K562 (cell line): ENCODE measurements at regions not wholly inside any gene's neighbourhood (a gene's known extent, or its start where the extent isn't known, plus 50 kb on each side); places are given as distances from the start of the nearest gene placed in this dataset.

Experiments used
- ATAC-seq: fragments of 200-7000 bp; cut with Tn5 transposase; 3 replicates; pipeline ENCODE4 v1.9.1; 2020; ENCODE audit warnings: moderate library complexity
- BruUV-seq: library from RNA; stranded (reverse); fragments of 400-500 nt; replicated peaks from 2 replicates; lab custom pipeline; 2021; lab: Mats Ljungman, UMichigan
- CTCF ChIA-PET: fragments of 300-600 bp; formaldehyde crosslinking; extraction: SDS; loops from one replicate; lab custom pipeline; 2021; ENCODE audit warnings: low intra/inter-chr PET ratio; lab: Yijun Ruan, JAX
- POLR2A ChIA-PET: fragments of 300-600, 350-650 bp; sonication (Branson Sonifier 250); formaldehyde crosslinking; extraction: SDS; loops from one replicate; lab custom pipeline; 2021; ENCODE audit warnings: antibody characterized with exemption, inconsistent platforms; lab: Yijun Ruan, JAX
- DNase-seq, 4 experiments: peaks; one replicate each; pipeline versions ENCODE4 v3.0.0 to v3.0.0-alpha.2; 2011 to 2018; ENCODE audit warnings: low spot score in 3 of 4, mixed read lengths in 3 of 4; ENCODE audit errors: extremely low read depth in 1 of 4
- FAIRE-seq: peaks from 2 replicates; lab custom pipeline; 2011; peaks lifted over from hg19 to GRCh38; lab: Jason Lieb, UNC
- H2AFZ ChIP-seq: 2 replicates; pipeline ENCODE4 v1.6.0; 2011; ENCODE audit warnings: low read depth, low read length, control low read depth, inconsistent platforms
- H3K27ac ChIP-seq: fragments of 200-600 bp; 3 replicates; pipeline ENCODE4 v1.8.0; 2011; ENCODE audit warnings: low read depth, mild to moderate bottlenecking, control low read depth, inconsistent platforms, low read length, moderate library complexity, mixed read lengths; ENCODE audit errors: extremely low read depth
- H3K27me3 ChIP-seq, 2 experiments: fragments of 300-600 bp in 1 of 2; 2 replicates in 1 of 2; 3 replicates in 1 of 2; pipeline versions ENCODE4 v1.6.0 to v1.8.0; 2011; ENCODE audit warnings: inconsistent platforms in 2 of 2, low read length in 2 of 2, mild to moderate bottlenecking in 1 of 2, mixed read lengths in 1 of 2, moderate library complexity in 1 of 2; ENCODE audit not compliant: control insufficient read depth in 2 of 2, insufficient read depth in 2 of 2
- H3K36me3 ChIP-seq: fragments of 300-600 bp; 3 replicates; pipeline ENCODE4 v1.8.0; 2011; ENCODE audit warnings: mild to moderate bottlenecking, low read length, inconsistent platforms; ENCODE audit not compliant: control insufficient read depth, insufficient read depth
- H3K4me1 ChIP-seq, 2 experiments: fragments of 200-600 bp in 1 of 2; replicated peaks in 1 of 2; 2 replicates in 1 of 2; 3 replicates in 1 of 2; pipeline versions ENCODE4 v1.5.1 to v1.8.0; 2011; ENCODE audit warnings: inconsistent platforms in 2 of 2, low read length in 2 of 2, mild to moderate bottlenecking in 1 of 2, mixed read lengths in 1 of 2, moderate library complexity in 1 of 2; ENCODE audit not compliant: control insufficient read depth in 2 of 2, insufficient read depth in 2 of 2
- H3K4me2 ChIP-seq: 2 replicates; pipeline ENCODE4 v1.6.1; 2011; ENCODE audit warnings: low read length, control low read depth, inconsistent platforms, mixed read lengths; ENCODE audit not compliant: insufficient read depth
- H3K4me3 ChIP-seq: fragments of 200-600 bp; sonication (generic), shearing (Covaris generic); 2 replicates; pipeline ENCODE4 v1.5.1; 2016; ENCODE audit warnings: control low read depth, inconsistent platforms
- H3K79me2 ChIP-seq: fragments of 200-600 bp; 3 replicates; pipeline ENCODE4 v1.8.0; 2011; ENCODE audit warnings: low read length, inconsistent platforms; ENCODE audit not compliant: control insufficient read depth, insufficient read depth
- H3K9ac ChIP-seq, 2 experiments: 2 replicates each; pipeline versions ENCODE4 v1.6.0 to v1.6.1; 2011; ENCODE audit warnings: low read depth in 2 of 2, low read length in 2 of 2, control low read depth in 1 of 2, inconsistent platforms in 1 of 2, mild to moderate bottlenecking in 1 of 2, mixed read lengths in 1 of 2; ENCODE audit not compliant: insufficient read depth in 1 of 2
- H3K9me1 ChIP-seq: one replicate; pipeline ENCODE4 v1.6.0; 2011; ENCODE audit warnings: inconsistent platforms, mild to moderate bottlenecking, low read length, moderate library complexity; ENCODE audit not compliant: control insufficient read depth, insufficient read depth
- H3K9me3 ChIP-seq: replicated peaks from 2 replicates; pipeline ENCODE4 v1.5.1; 2011; ENCODE audit warnings: low read depth, low read length, inconsistent platforms; ENCODE audit not compliant: control insufficient read depth, insufficient read depth
- H4K20me1 ChIP-seq: replicated peaks from 2 replicates; pipeline ENCODE4 v1.6.1; 2011; ENCODE audit warnings: low read length, inconsistent platforms, mixed read lengths; ENCODE audit not compliant: control insufficient read depth, insufficient read depth
- ELF1 ChIP-seq: fragments of 200-800 bp; sonication (Bioruptor generic); IDR thresholded peaks from 2 replicates; pipeline ENCODE4 v1.6.1; 2016; ENCODE audit warnings: missing genetic modification characterization, missing compliant biosample characterization
- GABPA ChIP-seq: fragments of 200-800 bp; sonication (Bioruptor generic); conservative IDR thresholded peaks from 2 replicates; pipeline ENCODE4 v1.6.1; 2016; ENCODE audit warnings: low read depth, missing genetic modification characterization, missing compliant biosample characterization
- NFE2 ChIP-seq: IDR thresholded peaks from 2 replicates; pipeline ENCODE4 v1.6.1; 2014; ENCODE audit warnings: antibody characterized with exemption, low read depth
- SAFB ChIP-seq: fragments of 200-400 bp; formaldehyde crosslinking; IDR thresholded peaks from 2 replicates; pipeline ENCODE4 v1.6.1; 2017; ENCODE audit warnings: low read depth, low read length, borderline replicate concordance
- SMAD2 ChIP-seq: fragments of 150-350 bp; IDR thresholded peaks from 2 replicates; pipeline ENCODE4 v1.6.1; 2014; ENCODE audit warnings: low read depth, mild to moderate bottlenecking, low read length
- SMARCC2 ChIP-seq: fragments of 450-650 bp; IDR thresholded peaks from 2 replicates; pipeline ENCODE4 v1.6.1; 2017; ENCODE audit warnings: antibody characterized with exemption, moderate library complexity, mild to moderate bottlenecking, low read depth
- TCFL5 ChIP-seq: fragments of 250-450 bp; sonication (Bioruptor Pico); conservative IDR thresholded peaks from 2 replicates; pipeline ENCODE4 v1.6.1; 2021; ENCODE audit warnings: mild to moderate bottlenecking, moderate library complexity, matching md5 sums
- TEAD1 ChIP-seq, 2 experiments: fragments of 450-650 bp in 1 of 2; sonication (generic) in 1 of 2; formaldehyde crosslinking; IDR thresholded peaks; 2 replicates each; pipeline versions ENCODE4 v1.4.0 to v1.8.0; 2020 to 2022; ENCODE audit warnings: mild to moderate bottlenecking in 2 of 2, missing genetic modification reagents in 1 of 2
- ZNF224 ChIP-seq: sonication (generic); formaldehyde crosslinking; IDR thresholded peaks from 2 replicates; pipeline ENCODE4 v1.8.0; 2022; ENCODE audit warnings: mild to moderate bottlenecking, missing genetic modification reagents
- ZNF696 ChIP-seq: fragments of 250-450 bp; sonication (Bioruptor Pico); conservative IDR thresholded peaks from 2 replicates; pipeline ENCODE4 v1.4.0; 2020; ENCODE audit warnings: mild to moderate bottlenecking, moderate library complexity
- WGBS: fragments of 100-300 bp; shearing (Covaris generic); methylation state at CpG from one replicate; pipeline ENCODE4 v1.1.6; 2016; ENCODE audit warnings: low coverage, mixed read lengths; ENCODE audit not compliant: insufficient coverage; ENCODE audit errors: missing lambda C conversion rate; 5-methylcytosine and 5-hydroxymethylcytosine counted together
- in situ Hi-C: fragments of 300-500 bp; cut with MboI; formaldehyde crosslinking; loops from 4 replicates; pipeline ENCODE4 v1.15.0; 2018; ENCODE audit warnings: inconsistent platforms, mixed read lengths
- intact Hi-C: fragments of 100-400 bp; cut with micrococcal nuclease; formaldehyde crosslinking; loops from 2 replicates; pipeline ENCODE4 v1.14.2; 2022
- TF ChIP-seq, protein P1 (sequence below): sonication (generic); formaldehyde crosslinking; IDR thresholded peaks from 2 replicates; pipeline ENCODE4 v1.8.0; 2022; ENCODE audit warnings: mild to moderate bottlenecking, missing genetic modification reagents
- TF ChIP-seq, protein P2 (sequence below), 2 experiments: fragments of 250-450 bp in 1 of 2; fragments of 450-650 bp in 1 of 2; sonication (Bioruptor Pico) in 1 of 2; IDR thresholded peaks; 2 replicates each; pipeline versions ENCODE4 v1.6.1 to v1.8.0; 2016 to 2021; ENCODE audit warnings: mild to moderate bottlenecking in 2 of 2, moderate library complexity in 2 of 2, missing compliant biosample characterization in 1 of 2, missing genetic modification characterization in 1 of 2
- TF ChIP-seq, protein P3 (sequence below): sonication (generic); formaldehyde crosslinking; IDR thresholded peaks from 2 replicates; pipeline ENCODE4 v1.8.0; 2023; ENCODE audit warnings: mild to moderate bottlenecking, missing genetic modification reagents

DNA sequence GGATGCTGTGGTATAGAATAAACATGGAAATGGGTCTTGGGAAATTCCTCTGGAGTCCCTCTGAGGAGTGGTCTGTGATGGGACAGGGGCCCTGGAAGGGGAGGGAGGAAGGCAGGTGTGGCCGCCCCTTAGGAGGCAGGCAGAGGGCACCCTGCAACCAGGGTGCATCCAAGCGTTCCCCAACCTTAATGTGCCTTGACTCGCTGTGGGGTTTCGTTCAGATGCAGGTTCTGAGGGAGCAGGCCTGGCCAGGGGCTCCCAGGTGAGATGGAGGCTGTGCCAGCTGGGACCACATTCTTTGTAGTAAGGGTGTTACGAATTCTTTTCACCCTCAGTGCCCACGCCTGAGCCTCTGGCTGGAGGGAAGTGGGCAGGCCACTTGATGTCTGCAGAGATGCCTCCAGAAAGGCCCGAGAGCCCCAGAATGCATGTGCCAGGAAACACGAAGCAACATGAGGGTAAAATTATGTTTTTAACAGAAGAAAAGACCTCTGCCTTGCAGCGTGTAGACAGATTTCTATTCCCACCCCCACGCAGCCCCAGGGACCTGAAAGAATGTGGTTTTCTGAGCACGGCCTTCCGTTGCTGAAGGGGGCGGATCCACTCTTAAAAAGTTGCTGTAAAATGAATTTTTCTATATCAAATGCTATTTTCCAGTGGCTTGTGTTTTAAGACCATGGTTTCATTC is 150.4 kb upstream of the IER5L start (continued):
- TF ChIP-seq SMARCC2, result no peak
- no peak for TF ChIP-seq ZNF224 (CRISPR knock-in tag)

DNA sequence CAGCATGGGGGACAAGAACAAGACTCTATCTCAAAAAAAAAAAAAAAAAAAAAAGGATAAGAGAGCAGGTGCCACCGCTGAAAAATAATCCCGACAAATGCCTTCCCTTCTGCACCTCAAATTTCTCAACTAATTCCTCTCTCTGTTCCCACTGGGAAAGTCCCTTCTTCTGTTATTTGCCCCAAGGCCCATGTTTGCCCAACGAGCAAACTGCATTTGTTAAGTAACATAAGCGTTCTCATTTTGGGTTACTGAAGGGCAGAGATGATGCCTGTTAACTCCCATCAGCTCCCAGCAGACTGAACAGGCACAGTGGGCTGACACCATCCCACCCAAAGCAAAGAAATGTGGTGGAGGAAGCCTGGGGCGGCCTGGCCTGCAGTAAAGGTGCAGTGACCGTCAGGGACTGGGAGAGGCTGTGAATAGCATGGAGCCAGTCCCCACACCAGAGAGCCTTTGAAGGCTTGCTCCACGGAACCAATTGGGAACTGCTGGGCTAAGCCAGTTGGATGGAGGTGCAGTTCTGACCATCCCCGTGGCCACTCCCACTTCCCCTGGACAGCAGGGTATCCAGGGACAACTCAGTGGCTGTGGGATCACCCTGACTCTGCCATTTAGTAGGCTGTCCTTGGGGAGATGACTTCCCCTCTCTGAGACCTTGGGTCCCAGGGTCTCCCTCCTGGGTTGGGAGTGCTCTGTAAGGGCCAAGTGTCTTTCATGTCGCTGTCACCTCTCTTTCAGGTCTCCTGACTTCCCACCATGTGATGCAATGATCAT is 149.7 kb upstream of the IER5L start:
- Histone ChIP-seq H4K20me1 (no peaks in the 10 kb centered on the region), H3K4me2 (no peak overlapping the region), H3K4me3 (no peak overlapping the region), H3K9me3 (0 out of 2 replicates have a peak, but pooled peaks cover 10% of the 10 kb centered on the region), H3K9ac (no peak overlapping the region), H3K4me1 (no peaks in the 10 kb centered on the region; a peak in 1 of 5 replicates), H3K36me3 (no peaks in the 10 kb centered on the region), H3K27ac (no peak overlapping the region), H3K9me1 (no peaks in the 10 kb centered on the region), H3K79me2 (no peaks in the 10 kb centered on the region), H2AFZ (no peak overlapping the region), H3K27me3 (no peaks in the 10 kb centered on the region)
- no TSS peak for BruUV-seq
- no peak; the same call in 2 of the 3 replicates for ATAC-seq
- in situ Hi-C loops, result loop anchor here (25.0 kb wide), 1 partner anchor 285 kb away; the partner anchor contains the start of gene C9orf50
- intact Hi-C loops, result no loop called here
- ChIA-PET CTCF (no interaction called here), POLR2A (interaction anchor here (0.6 kb wide), 1 partner anchor 91 kb away, joined by 3 read pairs; no protein-coding TSS in a partner anchor)
- no peak for FAIRE-seq
- DNase-seq, result no peak
- WGBS, result 30% methylated on average over 8 of the region's 9 CpGs
- TF ChIP-seq TCFL5 (CRISPR knock-in tag), result no peak
- TF ChIP-seq, protein P1, sequence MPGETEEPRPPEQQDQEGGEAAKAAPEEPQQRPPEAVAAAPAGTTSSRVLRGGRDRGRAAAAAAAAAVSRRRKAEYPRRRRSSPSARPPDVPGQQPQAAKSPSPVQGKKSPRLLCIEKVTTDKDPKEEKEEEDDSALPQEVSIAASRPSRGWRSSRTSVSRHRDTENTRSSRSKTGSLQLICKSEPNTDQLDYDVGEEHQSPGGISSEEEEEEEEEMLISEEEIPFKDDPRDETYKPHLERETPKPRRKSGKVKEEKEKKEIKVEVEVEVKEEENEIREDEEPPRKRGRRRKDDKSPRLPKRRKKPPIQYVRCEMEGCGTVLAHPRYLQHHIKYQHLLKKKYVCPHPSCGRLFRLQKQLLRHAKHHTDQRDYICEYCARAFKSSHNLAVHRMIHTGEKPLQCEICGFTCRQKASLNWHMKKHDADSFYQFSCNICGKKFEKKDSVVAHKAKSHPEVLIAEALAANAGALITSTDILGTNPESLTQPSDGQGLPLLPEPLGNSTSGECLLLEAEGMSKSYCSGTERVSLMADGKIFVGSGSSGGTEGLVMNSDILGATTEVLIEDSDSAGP, result no peak
- TF ChIP-seq TEAD1 (CRISPR knock-in tag; IDR thresholded peaks at IDR 0.05), result no peak
- no peak for TF ChIP-seq SMAD2
- TF ChIP-seq, protein P2, sequence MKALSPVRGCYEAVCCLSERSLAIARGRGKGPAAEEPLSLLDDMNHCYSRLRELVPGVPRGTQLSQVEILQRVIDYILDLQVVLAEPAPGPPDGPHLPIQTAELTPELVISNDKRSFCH (CRISPR knock-in tag; IDR thresholded peaks at IDR 0.05), result no peak
- TF ChIP-seq, protein P2 (tag; IDR thresholded peaks at IDR 0.05), result no peak
- TF ChIP-seq, protein P3, sequence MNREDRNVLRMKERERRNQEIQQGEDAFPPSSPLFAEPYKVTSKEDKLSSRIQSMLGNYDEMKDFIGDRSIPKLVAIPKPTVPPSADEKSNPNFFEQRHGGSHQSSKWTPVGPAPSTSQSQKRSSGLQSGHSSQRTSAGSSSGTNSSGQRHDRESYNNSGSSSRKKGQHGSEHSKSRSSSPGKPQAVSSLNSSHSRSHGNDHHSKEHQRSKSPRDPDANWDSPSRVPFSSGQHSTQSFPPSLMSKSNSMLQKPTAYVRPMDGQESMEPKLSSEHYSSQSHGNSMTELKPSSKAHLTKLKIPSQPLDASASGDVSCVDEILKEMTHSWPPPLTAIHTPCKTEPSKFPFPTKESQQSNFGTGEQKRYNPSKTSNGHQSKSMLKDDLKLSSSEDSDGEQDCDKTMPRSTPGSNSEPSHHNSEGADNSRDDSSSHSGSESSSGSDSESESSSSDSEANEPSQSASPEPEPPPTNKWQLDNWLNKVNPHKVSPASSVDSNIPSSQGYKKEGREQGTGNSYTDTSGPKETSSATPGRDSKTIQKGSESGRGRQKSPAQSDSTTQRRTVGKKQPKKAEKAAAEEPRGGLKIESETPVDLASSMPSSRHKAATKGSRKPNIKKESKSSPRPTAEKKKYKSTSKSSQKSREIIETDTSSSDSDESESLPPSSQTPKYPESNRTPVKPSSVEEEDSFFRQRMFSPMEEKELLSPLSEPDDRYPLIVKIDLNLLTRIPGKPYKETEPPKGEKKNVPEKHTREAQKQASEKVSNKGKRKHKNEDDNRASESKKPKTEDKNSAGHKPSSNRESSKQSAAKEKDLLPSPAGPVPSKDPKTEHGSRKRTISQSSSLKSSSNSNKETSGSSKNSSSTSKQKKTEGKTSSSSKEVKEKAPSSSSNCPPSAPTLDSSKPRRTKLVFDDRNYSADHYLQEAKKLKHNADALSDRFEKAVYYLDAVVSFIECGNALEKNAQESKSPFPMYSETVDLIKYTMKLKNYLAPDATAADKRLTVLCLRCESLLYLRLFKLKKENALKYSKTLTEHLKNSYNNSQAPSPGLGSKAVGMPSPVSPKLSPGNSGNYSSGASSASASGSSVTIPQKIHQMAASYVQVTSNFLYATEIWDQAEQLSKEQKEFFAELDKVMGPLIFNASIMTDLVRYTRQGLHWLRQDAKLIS (CRISPR knock-in tag), result no peak
- TF ChIP-seq GABPA, result no peak
- no peak for TF ChIP-seq SAFB
- TF ChIP-seq ZNF696, result no peak
- TF ChIP-seq NFE2, result no peak
- no peak for TF ChIP-seq ELF1 (tag)
